Mammary epithelial cell (primary cell): ENCODE measurements at regions not wholly inside any gene's neighbourhood (a gene's known extent, or its start where the extent isn't known, plus 50 kb on each side); places are given as distances from the start of the nearest gene placed in this dataset.

Source experiments
- EZH2 ChIP-seq: IDR thresholded peaks from 2 replicates; pipeline ENCODE4 v1.6.1; 2012; ENCODE audit warnings: low read length, inconsistent platforms, borderline replicate concordance
- TF ChIP-seq, protein P1 (sequence below), 2 donors: IDR thresholded peaks in 1 of 2; conservative IDR thresholded peaks in 1 of 2; 2 replicates each; pipeline ENCODE4 v1.5.1; 2011 to 2012; ENCODE audit warnings: inconsistent platforms in 2 of 2, low read length in 2 of 2, mild to moderate bottlenecking in 2 of 2, control low read depth in 1 of 2, low read depth in 1 of 2; ENCODE audit not compliant: insufficient read depth in 1 of 2; ENCODE audit errors: extremely low read depth in 1 of 2

- TF ChIP-seq, protein P1, sequence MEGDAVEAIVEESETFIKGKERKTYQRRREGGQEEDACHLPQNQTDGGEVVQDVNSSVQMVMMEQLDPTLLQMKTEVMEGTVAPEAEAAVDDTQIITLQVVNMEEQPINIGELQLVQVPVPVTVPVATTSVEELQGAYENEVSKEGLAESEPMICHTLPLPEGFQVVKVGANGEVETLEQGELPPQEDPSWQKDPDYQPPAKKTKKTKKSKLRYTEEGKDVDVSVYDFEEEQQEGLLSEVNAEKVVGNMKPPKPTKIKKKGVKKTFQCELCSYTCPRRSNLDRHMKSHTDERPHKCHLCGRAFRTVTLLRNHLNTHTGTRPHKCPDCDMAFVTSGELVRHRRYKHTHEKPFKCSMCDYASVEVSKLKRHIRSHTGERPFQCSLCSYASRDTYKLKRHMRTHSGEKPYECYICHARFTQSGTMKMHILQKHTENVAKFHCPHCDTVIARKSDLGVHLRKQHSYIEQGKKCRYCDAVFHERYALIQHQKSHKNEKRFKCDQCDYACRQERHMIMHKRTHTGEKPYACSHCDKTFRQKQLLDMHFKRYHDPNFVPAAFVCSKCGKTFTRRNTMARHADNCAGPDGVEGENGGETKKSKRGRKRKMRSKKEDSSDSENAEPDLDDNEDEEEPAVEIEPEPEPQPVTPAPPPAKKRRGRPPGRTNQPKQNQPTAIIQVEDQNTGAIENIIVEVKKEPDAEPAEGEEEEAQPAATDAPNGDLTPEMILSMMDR (conservative IDR thresholded peaks at IDR 0.05 in 1 of 2, IDR thresholded peaks at IDR 0.05 in 1 of 2; ENCODE audit: extremely low read depth in 1 of 2, insufficient read depth in 1 of 2, low read depth in 1 of 2, low read length in 2 of 2): peak; percentile 15 to 54
- no peak for TF ChIP-seq EZH2
These were observed 143.9 kb downstream of the OR4M2 start for GRCh38 chr15:22224241-22224671.
